Suprapubic skin (tissue), 4 donors: ENCODE measurements at regions not wholly inside any gene's neighbourhood (a gene's known extent, or its start where the extent isn't known, plus 50 kb on each side); places are given as distances from the start of the nearest gene placed in this dataset.

ENCODE experiments used
- DNase-seq, 2 donors: peaks; one replicate each; pipeline ENCODE4 v3.0.0-alpha.2; 2019; ENCODE audit warnings: low spot score in 2 of 2
- H3K27ac ChIP-seq: fragments of 200-600 bp; sonication (generic); one replicate; pipeline ENCODE4 v1.5.1; 2019
- H3K27me3 ChIP-seq: fragments of 200-600 bp; sonication (generic); one replicate; pipeline ENCODE4 v1.5.1; 2019
- H3K36me3 ChIP-seq: fragments of 200-600 bp; sonication (generic); one replicate; pipeline ENCODE4 v1.5.1; 2019
- H3K4me1 ChIP-seq: fragments of 200-600 bp; sonication (generic); one replicate; pipeline ENCODE4 v1.5.1; 2019
- H3K4me3 ChIP-seq: fragments of 200-600 bp; sonication (generic); one replicate; pipeline ENCODE4 v1.5.1; 2019; ENCODE audit warnings: mild to moderate bottlenecking
- H3K9me3 ChIP-seq: fragments of 200-600 bp; sonication (generic); one replicate; pipeline ENCODE4 v1.5.1; 2019
- CTCF ChIP-seq, 2 donors: fragments of 200-600 bp in 1 of 2; fragments of 450-650 bp in 1 of 2; sonication (generic) in 1 of 2; IDR thresholded peaks; one replicate each; pipeline ENCODE4 v1.5.1; 2016 to 2019; ENCODE audit warnings: antibody characterized with exemption in 2 of 2, mild to moderate bottlenecking in 1 of 2, moderate library complexity in 1 of 2
- EP300 ChIP-seq: sonication (generic); formaldehyde crosslinking; IDR thresholded peaks from one replicate; pipeline ENCODE4 v1.6.1; 2017; ENCODE audit warnings: antibody characterized with exemption
- POLR2A ChIP-seq, 2 donors: fragments of 450-650 bp; IDR thresholded peaks; one replicate each; pipeline ENCODE4 v1.6.1; 2017; ENCODE audit warnings: antibody characterized with exemption in 2 of 2, mild to moderate bottlenecking in 2 of 2, moderate library complexity in 2 of 2
- POLR2AphosphoS5 ChIP-seq, 3 donors: sonication (generic); formaldehyde crosslinking; IDR thresholded peaks; one replicate each; pipeline ENCODE4 v1.6.1; 2017; ENCODE audit warnings: antibody characterized with exemption in 3 of 3
- WGBS: methylation state at CpG from one replicate; pipeline ENCODE4 v1.1.5; 2018; 5-methylcytosine and 5-hydroxymethylcytosine counted together

GRCh38 chr3:30292192-30292893, 314.1 kb upstream of the TGFBR2 start:
- DNase-seq = no peak
- TF ChIP-seq POLR2AphosphoS5 (IDR thresholded peaks at IDR 0.05) = no peak
- no peak for TF ChIP-seq POLR2A (IDR thresholded peaks at IDR 0.05)
- TF ChIP-seq EP300 = no peak
- no peak for TF ChIP-seq CTCF (IDR thresholded peaks at IDR 0.05)
- Histone ChIP-seq H3K27ac (no peak overlapping the region), H3K9me3 (no peaks in the 10 kb centered on the region), H3K36me3 (no peaks in the 10 kb centered on the region), H3K4me1 (peaks cover under 1% of the 10 kb centered on the region), H3K27me3 (no peaks in the 10 kb centered on the region), H3K4me3 (no peak overlapping the region)
- 83% methylated on average over 5 of the region's 5 CpGs for WGBS

GRCh38 chr3:30293621-30294240, 312.7 kb upstream of the TGFBR2 start:
- Histone ChIP-seq H3K27me3 (no peaks in the 10 kb centered on the region), H3K4me1 (no peaks in the 10 kb centered on the region), H3K36me3 (no peaks in the 10 kb centered on the region), H3K9me3 (no peaks in the 10 kb centered on the region), H3K27ac (no peak overlapping the region), H3K4me3 (no peak overlapping the region)
- TF ChIP-seq POLR2A (IDR thresholded peaks at IDR 0.05) (no peak), EP300 (no peak), CTCF (IDR thresholded peaks at IDR 0.05) (no peak), POLR2AphosphoS5 (IDR thresholded peaks at IDR 0.05) (no peak)
- 80% methylated on average over 6 of the region's 6 CpGs for WGBS
- DNase-seq = no peak

GRCh38 chr3:30294241-30294667, 312.1 kb upstream of the TGFBR2 start:
- Histone ChIP-seq H3K36me3 (no peaks in the 10 kb centered on the region), H3K9me3 (no peaks in the 10 kb centered on the region), H3K4me1 (no peaks in the 10 kb centered on the region), H3K27ac (no peak overlapping the region), H3K4me3 (no peak overlapping the region), H3K27me3 (no peaks in the 10 kb centered on the region)
- no peak for TF ChIP-seq EP300
- no peak for TF ChIP-seq POLR2AphosphoS5 (IDR thresholded peaks at IDR 0.05)
- TF ChIP-seq POLR2A (IDR thresholded peaks at IDR 0.05) = no peak
- no peak for TF ChIP-seq CTCF (IDR thresholded peaks at IDR 0.05)
- no peak for DNase-seq
- 79% methylated on average over 4 of the region's 4 CpGs for WGBS

- no peaks in the 10 kb centered on the region for H3K36me3 ChIP-seq
- H3K27ac ChIP-seq = no peak overlapping the region
- H3K4me3 ChIP-seq = no peak overlapping the region
- TF ChIP-seq POLR2A (IDR thresholded peaks at IDR 0.05) (no peak), EP300 (no peak), POLR2AphosphoS5 (IDR thresholded peaks at IDR 0.05) (no peak), CTCF (IDR thresholded peaks at IDR 0.05) (no peak)
- no peaks in the 10 kb centered on the region for H3K9me3 ChIP-seq
- no peaks in the 10 kb centered on the region for H3K27me3 ChIP-seq
- no peaks in the 10 kb centered on the region for H3K4me1 ChIP-seq
- WGBS = 59% methylated on average over 1 of the region's 1 CpG
- no peak for DNase-seq
These were observed 309.3 kb upstream of the TGFBR2 start for GRCh38 chr3:30297112-30297511.

- DNase-seq = no peak
- no peak for TF ChIP-seq CTCF (IDR thresholded peaks at IDR 0.05)
- TF ChIP-seq POLR2A (IDR thresholded peaks at IDR 0.05) = no peak
- no peak for TF ChIP-seq EP300
- no peak for TF ChIP-seq POLR2AphosphoS5 (IDR thresholded peaks at IDR 0.05)
- Histone ChIP-seq H3K27ac (no peak overlapping the region), H3K36me3 (no peaks in the 10 kb centered on the region), H3K9me3 (no peaks in the 10 kb centered on the region), H3K4me3 (no peak overlapping the region), H3K4me1 (no peaks in the 10 kb centered on the region), H3K27me3 (no peaks in the 10 kb centered on the region)
- 92% methylated on average over 3 of the region's 3 CpGs for WGBS
These were observed 306.6 kb upstream of the TGFBR2 start for GRCh38 chr3:30299674-30300385.
